ENCODE measurements at regions not wholly inside any gene's neighbourhood (a gene's known extent, or its start where the extent isn't known, plus 50 kb on each side); places are given as distances from the start of the nearest gene placed in this dataset.

GRCh38 chr1:56390232-56390867 lies 189.0 kb downstream of the PLPP3 start:
- DNase-seq: no peak

GRCh38 chr1:56389813-56390212 lies 189.6 kb downstream of the PLPP3 start:
- no peak for DNase-seq

GRCh38 chr1:56387071-56387740 lies 192.2 kb downstream of the PLPP3 start:
- no peak for DNase-seq

GRCh38 chr1:56385314-56385713 lies 194.0 kb downstream of the PLPP3 start:
- DNase-seq: no peak

GRCh38 chr1:56382929-56383328 lies 196.4 kb downstream of the PLPP3 start:
- no peak for DNase-seq

- DNase-seq: no peak
Observed at GRCh38 chr1:56380531-56380930, 198.8 kb downstream of the PLPP3 start.

GRCh38 chr1:56378341-56379070 lies 200.9 kb downstream of the PLPP3 start:
- DNase-seq: no peak

GRCh38 chr1:56377431-56377830 lies 201.9 kb downstream of the PLPP3 start:
- no peak for DNase-seq

- no peak for DNase-seq
Observed at GRCh38 chr1:56376188-56376984, 203.0 kb downstream of the PLPP3 start.

- no peak for DNase-seq
Observed at GRCh38 chr1:56375326-56375804, 204.0 kb downstream of the PLPP3 start.

GRCh38 chr1:56374026-56374974 lies 205.1 kb downstream of the PLPP3 start:
- DNase-seq: no peak

GRCh38 chr1:56370513-56370912 lies 208.8 kb downstream of the PLPP3 start:
- DNase-seq: no peak

- DNase-seq: no peak
Observed at GRCh38 chr1:56363007-56363770, 216.2 kb downstream of the PLPP3 start.

GRCh38 chr1:56360021-56360420 lies 219.3 kb downstream of the PLPP3 start:
- DNase-seq: no peak

GRCh38 chr1:56359056-56359455 lies 220.3 kb downstream of the PLPP3 start:
- DNase-seq: no peak

- DNase-seq: no peak
Observed at GRCh38 chr1:56357927-56358690, 221.3 kb downstream of the PLPP3 start.

- no peak for DNase-seq
Observed at GRCh38 chr1:56356376-56356990, 222.9 kb downstream of the PLPP3 start.

GRCh38 chr1:56355918-56356317 lies 223.4 kb downstream of the PLPP3 start:
- DNase-seq: no peak

- DNase-seq: no peak
Observed at GRCh38 chr1:56355422-56355821, 223.9 kb downstream of the PLPP3 start.

GRCh38 chr1:56345831-56346230 lies 233.5 kb downstream of the PLPP3 start:
- DNase-seq: no peak

All from activated naive CD4-positive, alpha-beta T cell (primary cell).